H1 (cell line): ENCODE measurements at regions not wholly inside any gene's neighbourhood (a gene's known extent, or its start where the extent isn't known, plus 50 kb on each side); places are given as distances from the start of the nearest gene placed in this dataset.

Experiments used
- CTCF ChIA-PET: fragments of 300-600 bp; sonication (Branson Sonifier 250); formaldehyde crosslinking; loops from one replicate; lab custom pipeline; 2021; ENCODE audit not compliant: partially characterized antibody; lab: Charles Lee
- POLR2A ChIA-PET: fragments of 300-600 bp; sonication (Branson Sonifier 250); formaldehyde crosslinking; loops from one replicate; lab custom pipeline; 2021; ENCODE audit warnings: inconsistent platforms; ENCODE audit not compliant: partially characterized antibody; lab: Charles Lee
- DNase-seq, 2 experiments: peaks; one replicate each; pipeline versions ENCODE4 v3.0.0 to v3.0.0-alpha.2; 2010 to 2022; ENCODE audit warnings: low spot score in 2 of 2, low read depth in 1 of 2, mixed read lengths in 1 of 2
- FAIRE-seq: peaks from 2 replicates; lab custom pipeline; 2011; peaks lifted over from hg19 to GRCh38; lab: Jason Lieb, UNC
- H2AFZ ChIP-seq: 2 replicates; pipeline ENCODE4 v1.8.1; 2012; ENCODE audit warnings: low read length, inconsistent platforms
- H2AK5ac ChIP-seq: 2 replicates; pipeline ENCODE4 v1.6.1; 2013; ENCODE audit warnings: low read depth, low read length
- H2BK120ac ChIP-seq: replicated peaks from 2 replicates; pipeline ENCODE3; 2013; ENCODE audit warnings: low read depth, low read length, inconsistent platforms
- H2BK12ac ChIP-seq: 2 replicates; pipeline ENCODE4 v1.6.1; 2013; ENCODE audit warnings: low read depth, low read length
- H2BK15ac ChIP-seq: 2 replicates; pipeline ENCODE4 v1.6.1; 2013; ENCODE audit warnings: low read length
- H2BK20ac ChIP-seq: 2 replicates; pipeline ENCODE4 v1.6.1; 2013; ENCODE audit warnings: low read length
- H2BK5ac ChIP-seq: 2 replicates; pipeline ENCODE4 v1.6.1; 2013; ENCODE audit warnings: low read depth, low read length
- H3K14ac ChIP-seq: 2 replicates; pipeline ENCODE4 v1.6.1; 2013; ENCODE audit warnings: inconsistent platforms; ENCODE audit not compliant: insufficient read length
- H3K18ac ChIP-seq: 2 replicates; pipeline ENCODE4 v1.6.1; 2013; ENCODE audit warnings: low read length; ENCODE audit errors: extremely low read depth
- H3K23ac ChIP-seq: 2 replicates; pipeline ENCODE4 v1.6.1; 2013; ENCODE audit warnings: inconsistent platforms; ENCODE audit not compliant: insufficient read length
- H3K23me2 ChIP-seq: 2 replicates; pipeline ENCODE4 v1.6.1; 2013; ENCODE audit warnings: low read depth, low read length
- H3K27ac ChIP-seq: 2 replicates; pipeline ENCODE4 v1.6.1; 2011; ENCODE audit warnings: low read depth, low read length, inconsistent platforms
- H3K27me3 ChIP-seq, 4 experiments: replicated peaks in 1 of 4; 1 replicate in 1 of 4; 2 replicates in 3 of 4; pipeline versions ENCODE4 v1.6.1 to v1.8.1; 2011 to 2013; ENCODE audit warnings: low read length in 3 of 4, mild to moderate bottlenecking in 3 of 4, inconsistent platforms in 2 of 4, mixed read lengths in 2 of 4, moderate library complexity in 1 of 4; ENCODE audit not compliant: control insufficient read depth in 3 of 4, insufficient read depth in 3 of 4; ENCODE audit errors: extremely low read depth in 1 of 4
- H3K36me3 ChIP-seq, 4 experiments: 2 replicates each; pipeline versions ENCODE4 v1.6.1 to v1.8.1; 2011 to 2013; ENCODE audit warnings: mild to moderate bottlenecking in 4 of 4, low read length in 3 of 4, moderate library complexity in 2 of 4, control low read depth in 1 of 4, inconsistent platforms in 1 of 4; ENCODE audit not compliant: insufficient read depth in 4 of 4, control insufficient read depth in 2 of 4
- H3K4ac ChIP-seq: replicated peaks from 2 replicates; pipeline ENCODE3; 2013; ENCODE audit warnings: low read length, low read depth, mixed read lengths, inconsistent platforms; ENCODE audit not compliant: insufficient read length
- H3K4me1 ChIP-seq, 4 experiments: replicated peaks in 1 of 4; 1 replicate in 1 of 4; 2 replicates in 3 of 4; pipeline versions ENCODE4 v1.6.1 to v1.8.1; 2011 to 2013; ENCODE audit warnings: low read length in 3 of 4, inconsistent platforms in 2 of 4, mixed read lengths in 1 of 4; ENCODE audit not compliant: insufficient read depth in 4 of 4, control insufficient read depth in 3 of 4
- H3K4me2 ChIP-seq, 2 experiments: 2 replicates each; pipeline versions ENCODE4 v1.6.1 to v1.8.1; 2011 to 2013; ENCODE audit warnings: low read depth in 2 of 2, low read length in 2 of 2, control low read depth in 1 of 2, inconsistent platforms in 1 of 2, mild to moderate bottlenecking in 1 of 2; ENCODE audit not compliant: insufficient read depth in 1 of 2
- H3K4me3 ChIP-seq, 4 experiments: fragments of 200-600, 300-600 bp in 1 of 4; sonication (generic), shearing (Covaris generic), sonication (Bioruptor Twin) in 1 of 4; 2 replicates each; pipeline versions ENCODE4 v1.5.1 to v1.8.1; 2011 to 2016; ENCODE audit warnings: low read length in 4 of 4, low read depth in 3 of 4, control low read depth in 2 of 4, inconsistent platforms in 2 of 4, mild to moderate bottlenecking in 2 of 4, mixed read lengths in 1 of 4, moderate library complexity in 1 of 4; ENCODE audit not compliant: insufficient read depth in 2 of 4; ENCODE audit errors: extremely low read depth in 1 of 4
- H3K56ac ChIP-seq: replicated peaks from 2 replicates; pipeline ENCODE3; 2013; ENCODE audit warnings: low read depth, mild to moderate bottlenecking, mixed read lengths, low read length, inconsistent platforms; ENCODE audit not compliant: insufficient read length
- H3K79me1 ChIP-seq: 2 replicates; pipeline ENCODE4 v1.6.1; 2013; ENCODE audit warnings: low read depth, low read length, control low read depth
- H3K79me2 ChIP-seq, 2 experiments: 2 replicates each; pipeline versions ENCODE4 v1.6.1 to v1.8.1; 2012 to 2013; ENCODE audit warnings: low read length in 2 of 2, mild to moderate bottlenecking in 2 of 2, inconsistent platforms in 1 of 2; ENCODE audit not compliant: insufficient read depth in 2 of 2, control insufficient read depth in 1 of 2
- H3K9ac ChIP-seq, 4 experiments: replicated peaks in 1 of 4; 1 replicate in 1 of 4; 2 replicates in 3 of 4; pipeline versions ENCODE4 v1.6.1 to v1.8.1; 2011 to 2013; ENCODE audit warnings: low read depth in 3 of 4, low read length in 3 of 4, control low read depth in 2 of 4, mild to moderate bottlenecking in 2 of 4, moderate library complexity in 2 of 4, inconsistent platforms in 1 of 4; ENCODE audit errors: extremely low read depth in 1 of 4
- H3K9me3 ChIP-seq, 2 experiments: 2 replicates each; pipeline versions ENCODE4 v1.6.1 to v1.8.1; 2012 to 2013; ENCODE audit warnings: mild to moderate bottlenecking in 2 of 2, moderate library complexity in 2 of 2, control low read depth in 1 of 2, inconsistent platforms in 1 of 2, low read depth in 1 of 2, low read length in 1 of 2, mixed read lengths in 1 of 2; ENCODE audit not compliant: insufficient read depth in 2 of 2
- H4K20me1 ChIP-seq, 2 experiments: replicated peaks in 1 of 2; 2 replicates each; pipeline versions ENCODE3 to v1.8.1; 2011 to 2013; ENCODE audit warnings: inconsistent platforms in 2 of 2, low read length in 2 of 2, mild to moderate bottlenecking in 1 of 2; ENCODE audit not compliant: insufficient read depth in 2 of 2, control insufficient read depth in 1 of 2
- H4K5ac ChIP-seq: 2 replicates; pipeline ENCODE4 v1.6.1; 2013; ENCODE audit warnings: low read length, low read depth, mixed read lengths, inconsistent platforms; ENCODE audit not compliant: insufficient read length
- H4K8ac ChIP-seq: 2 replicates; pipeline ENCODE4 v1.8.0; 2013; ENCODE audit warnings: mild to moderate bottlenecking, moderate library complexity, low read length, inconsistent platforms; ENCODE audit not compliant: insufficient read depth; ENCODE audit errors: extremely low read depth
- H4K91ac ChIP-seq: replicated peaks from 2 replicates; pipeline ENCODE3; 2013; ENCODE audit warnings: low read length, mixed read lengths, inconsistent platforms; ENCODE audit not compliant: insufficient read length
- EZH2 ChIP-seq: fragments of 200-600 bp; sonication (generic); IDR thresholded peaks from 2 replicates; pipeline ENCODE4 v1.7.1; 2012; ENCODE audit warnings: low read depth, mild to moderate bottlenecking, moderate library complexity, low read length, inconsistent platforms; ENCODE audit not compliant: severe bottlenecking
- TEAD4 ChIP-seq: IDR thresholded peaks from 2 replicates; pipeline ENCODE4 v1.6.1; 2012; ENCODE audit warnings: low read depth, low read length, inconsistent platforms, mixed read lengths
- WGBS, 2 experiments: shearing (Covaris generic) in 1 of 2; methylation state at CpG; one replicate each; pipeline versions ENCODE4 v1.1.6 to v1.1.7; 2013 to 2015; ENCODE audit warnings: low lambda C conversion rate in 2 of 2, mixed read lengths in 2 of 2, inconsistent platforms in 1 of 2, low coverage in 1 of 2, missing lambda C conversion rate in 1 of 2; ENCODE audit not compliant: insufficient replicate concordance in 2 of 2, insufficient coverage in 1 of 2, insufficient read length in 1 of 2; ENCODE audit errors: extremely low coverage in 1 of 2, missing lambda C conversion rate in 1 of 2; 5-methylcytosine and 5-hydroxymethylcytosine counted together

DNA sequence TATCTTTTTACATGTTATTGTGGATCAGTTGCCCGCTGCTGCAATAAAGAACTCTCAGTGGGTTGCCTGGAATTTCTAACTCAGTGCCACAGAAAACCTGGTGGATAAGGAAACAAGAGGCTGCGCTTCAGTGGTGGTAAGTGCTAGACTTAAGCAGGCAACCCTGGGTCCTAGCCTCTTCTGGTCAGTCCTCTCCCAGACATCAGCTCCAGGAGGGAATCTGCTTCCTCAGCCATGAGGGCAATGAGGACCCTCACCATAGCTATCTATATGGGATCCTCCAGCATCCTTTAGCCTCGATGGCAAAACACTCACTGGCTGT, 490.7 kb upstream of the SULF2 start:
- Histone ChIP-seq H3K79me1 (no peaks in the 10 kb centered on the region), H4K91ac (peak overlapping the region; percentile 45), H2BK5ac (no peak overlapping the region), H4K8ac (no peak overlapping the region), H3K4me3 (peak overlapping the region in 2 of 4 experiments; percentile 2 to 6; a peak in 3 of 8 replicates), H2BK20ac (no peak overlapping the region; the same call in 1 of the 2 replicates), H3K23ac (no peak overlapping the region), H4K20me1 (no peaks in the 10 kb centered on the region), H3K4me2 (peak overlapping the region; percentile 7 to 30; a peak in 2 of 4 replicates), H3K9me3 (peaks cover 0 to 3% of the 10 kb centered on the region in 2 experiments; a peak in 1 of 4 replicates), H3K4me1 (peaks cover 2 to 9% (median 7%) of the 10 kb centered on the region in 4 experiments; a peak in 5 of 7 replicates), H3K56ac (no peak overlapping the region), H2BK12ac (peak overlapping the region; percentile 20; the same call in 1 of the 2 replicates), H3K36me3 (no peaks in the 10 kb centered on the region), H3K23me2 (no peaks in the 10 kb centered on the region), H3K4ac (no peak overlapping the region), H2AFZ (peak overlapping the region; percentile 71), H3K79me2 (no peaks in the 10 kb centered on the region), H3K14ac (no peak overlapping the region), H2AK5ac (no peak overlapping the region), H3K27me3 (no peaks in the 10 kb centered on the region), H4K5ac (no peak overlapping the region), H3K18ac (peak overlapping the region; percentile 39; the same call in 1 of the 2 replicates), H2BK15ac (no peak overlapping the region), H2BK120ac (no peak overlapping the region), H3K27ac (no peak overlapping the region), H3K9ac (no peak overlapping the region)
- 46% methylated on average over 3 of the region's 3 CpGs; no CpG with 5 or more reads in 1 of the 2 experiments for WGBS, 2 experiments
- FAIRE-seq (no peak), DNase-seq (no peak)
- ChIA-PET CTCF (interaction anchor here (0.7 to 1.7 kb wide), 2 partner anchors 10 to 144 kb away, joined by 3 to 5 read pairs; no protein-coding TSS in a partner anchor), POLR2A (interaction anchor here (1.0 to 1.4 kb wide), 2 partner anchors 9 to 21 kb away, joined by 3 to 4 read pairs; no protein-coding TSS in a partner anchor)
- peak; percentile 29; the same call in 1 of the 2 replicates for TF ChIP-seq TEAD4
- TF ChIP-seq EZH2: no peak
